ENCODE measurements at regions not wholly inside any gene's neighbourhood (a gene's known extent, or its start where the extent isn't known, plus 50 kb on each side); places are given as distances from the start of the nearest gene placed in this dataset.
"Not testable (repeated sequence)": the region's sequence is repeated elsewhere in the genome, so short reads cannot be mapped to it uniquely, and the experiment has no call there.

DNA sequence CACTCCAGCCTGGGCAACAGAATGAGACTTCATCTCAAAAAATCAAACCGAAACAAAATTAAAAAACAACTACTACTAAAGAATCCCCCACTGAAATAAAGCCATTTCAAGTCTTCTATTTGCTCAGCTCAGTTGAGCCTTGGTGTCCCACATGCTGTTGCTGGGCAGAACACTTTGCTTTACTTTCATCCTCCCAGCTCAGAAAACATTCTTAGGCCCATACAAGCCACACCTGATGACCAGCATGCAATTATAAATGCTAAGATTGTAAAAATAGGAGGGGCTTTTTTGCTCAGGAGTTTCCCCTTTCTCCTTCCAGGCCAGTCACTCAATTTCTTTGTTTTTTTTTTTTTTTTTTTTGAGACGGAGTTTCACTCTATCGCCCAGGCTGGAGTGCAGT is 94.6 kb upstream of the PRSS12 start:
- TF ChIP-seq EZH2phosphoT487 (IDR thresholded peaks at IDR 0.05) = not testable (repeated sequence)
- TF ChIP-seq, protein P1, sequence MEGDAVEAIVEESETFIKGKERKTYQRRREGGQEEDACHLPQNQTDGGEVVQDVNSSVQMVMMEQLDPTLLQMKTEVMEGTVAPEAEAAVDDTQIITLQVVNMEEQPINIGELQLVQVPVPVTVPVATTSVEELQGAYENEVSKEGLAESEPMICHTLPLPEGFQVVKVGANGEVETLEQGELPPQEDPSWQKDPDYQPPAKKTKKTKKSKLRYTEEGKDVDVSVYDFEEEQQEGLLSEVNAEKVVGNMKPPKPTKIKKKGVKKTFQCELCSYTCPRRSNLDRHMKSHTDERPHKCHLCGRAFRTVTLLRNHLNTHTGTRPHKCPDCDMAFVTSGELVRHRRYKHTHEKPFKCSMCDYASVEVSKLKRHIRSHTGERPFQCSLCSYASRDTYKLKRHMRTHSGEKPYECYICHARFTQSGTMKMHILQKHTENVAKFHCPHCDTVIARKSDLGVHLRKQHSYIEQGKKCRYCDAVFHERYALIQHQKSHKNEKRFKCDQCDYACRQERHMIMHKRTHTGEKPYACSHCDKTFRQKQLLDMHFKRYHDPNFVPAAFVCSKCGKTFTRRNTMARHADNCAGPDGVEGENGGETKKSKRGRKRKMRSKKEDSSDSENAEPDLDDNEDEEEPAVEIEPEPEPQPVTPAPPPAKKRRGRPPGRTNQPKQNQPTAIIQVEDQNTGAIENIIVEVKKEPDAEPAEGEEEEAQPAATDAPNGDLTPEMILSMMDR (IDR thresholded peaks at IDR 0.05) = not testable (repeated sequence)
